Loucy (cell line): ENCODE measurements at regions not wholly inside any gene's neighbourhood (a gene's known extent, or its start where the extent isn't known, plus 50 kb on each side); places are given as distances from the start of the nearest gene placed in this dataset.
"Not testable (repeated sequence)": the region's sequence is repeated elsewhere in the genome, so short reads cannot be mapped to it uniquely, and the experiment has no call there.

Experiments used
- H2AFZ ChIP-seq: fragments of 200-600 bp; sonication (generic); 2 replicates; pipeline ENCODE4 v1.6.0; 2016; ENCODE audit warnings: antibody characterized with exemption, mild to moderate bottlenecking, low read length, moderate library complexity
- H3F3A ChIP-seq: fragments of 200-600 bp; 2 replicates; pipeline ENCODE4 v1.6.0; 2016; ENCODE audit warnings: antibody characterized with exemption, low read depth, mild to moderate bottlenecking
- H3K27me3 ChIP-seq: fragments of 200-600 bp; sonication (generic); 2 replicates; pipeline ENCODE4 v1.6.1; 2014; ENCODE audit warnings: low read length, mild to moderate bottlenecking; ENCODE audit not compliant: insufficient read depth, poor library complexity, severe bottlenecking
- H3K36me3 ChIP-seq: fragments of 200-600 bp; sonication (generic); 2 replicates; pipeline ENCODE4 v1.6.1; 2016; ENCODE audit warnings: low read length; ENCODE audit not compliant: insufficient read depth
- H3K4me1 ChIP-seq: fragments of 200-600 bp; sonication (generic); 2 replicates; pipeline ENCODE4 v1.5.1; 2014; ENCODE audit warnings: low read length, mild to moderate bottlenecking; ENCODE audit not compliant: insufficient read depth, poor library complexity, severe bottlenecking
- H3K4me2 ChIP-seq: fragments of 200-600 bp; sonication (generic); 2 replicates; pipeline ENCODE4 v1.6.0; 2014; ENCODE audit warnings: antibody characterized with exemption, low read length, low read depth, mild to moderate bottlenecking; ENCODE audit not compliant: poor library complexity, severe bottlenecking
- H3K4me3 ChIP-seq: fragments of 200-600 bp; sonication (generic); 2 replicates; pipeline ENCODE4 v1.5.1; 2014; ENCODE audit warnings: low read length, mild to moderate bottlenecking, mixed read lengths; ENCODE audit not compliant: poor library complexity, severe bottlenecking
- H3K79me2 ChIP-seq: fragments of 200-600 bp; sonication (generic); 2 replicates; pipeline ENCODE4 v1.6.1; 2014; ENCODE audit warnings: low read length; ENCODE audit not compliant: insufficient read depth
- H3K9ac ChIP-seq: fragments of 200-600 bp; sonication (generic); 2 replicates; pipeline ENCODE4 v1.6.0; 2014; ENCODE audit warnings: mild to moderate bottlenecking, low read depth, low read length, moderate library complexity; ENCODE audit not compliant: poor library complexity, severe bottlenecking
- H3K9me2 ChIP-seq: fragments of 200-600 bp; sonication (generic); replicated peaks from 2 replicates; pipeline ENCODE4 v1.6.1; 2016; ENCODE audit warnings: low read depth, low read length, mixed read lengths
- H3K9me3 ChIP-seq: fragments of 200-600 bp; sonication (generic); 2 replicates; pipeline ENCODE4 v1.6.1; 2014; ENCODE audit warnings: mild to moderate bottlenecking, antibody characterized with exemption, low read length, low read depth; ENCODE audit not compliant: insufficient read depth
- H4K20me1 ChIP-seq: fragments of 200-600 bp; sonication (generic); 2 replicates; pipeline ENCODE4 v1.6.0; 2014; ENCODE audit warnings: antibody characterized with exemption, low read length, mild to moderate bottlenecking; ENCODE audit not compliant: insufficient read depth, poor library complexity, severe bottlenecking
- EZH2phosphoT487 ChIP-seq: fragments of 200-600 bp; IDR thresholded peaks from 2 replicates; pipeline ENCODE4 v1.6.1; 2018; ENCODE audit warnings: antibody characterized with exemption, mild to moderate bottlenecking, moderate library complexity, borderline replicate concordance
- TF ChIP-seq, protein P1 (sequence below): fragments of 200-600 bp; sonication (generic); conservative IDR thresholded peaks from 2 replicates; pipeline ENCODE4 v1.5.1; 2014; ENCODE audit warnings: mild to moderate bottlenecking, antibody characterized with exemption, low read length

- not testable (repeated sequence) for H4K20me1 ChIP-seq, H3F3A ChIP-seq, H3K4me2 ChIP-seq, H3K27me3 ChIP-seq, H3K9me2 ChIP-seq, H3K9ac ChIP-seq, H3K9me3 ChIP-seq, H3K79me2 ChIP-seq, H3K36me3 ChIP-seq, H2AFZ ChIP-seq, H3K4me3 ChIP-seq
- peaks cover 32% of the 10 kb centered on the region for H3K4me1 ChIP-seq
Observed at GRCh38 chrX:150232222-150232621, 130.9 kb upstream of the MAMLD1 start.

GRCh38 chrX:150234126-150234525 lies 129.0 kb upstream of the MAMLD1 start:
- no peaks in the 10 kb centered on the region for H3K27me3 ChIP-seq
- H3K36me3 ChIP-seq, result no peaks in the 10 kb centered on the region
- H4K20me1 ChIP-seq, result no peaks in the 10 kb centered on the region
- H3K9me3 ChIP-seq, result no peaks in the 10 kb centered on the region
- no peaks in the 10 kb centered on the region for H3K79me2 ChIP-seq
- no peak overlapping the region for H3K4me3 ChIP-seq
- H3K4me1 ChIP-seq, result peaks cover 14% of the 10 kb centered on the region
- TF ChIP-seq, protein P1, sequence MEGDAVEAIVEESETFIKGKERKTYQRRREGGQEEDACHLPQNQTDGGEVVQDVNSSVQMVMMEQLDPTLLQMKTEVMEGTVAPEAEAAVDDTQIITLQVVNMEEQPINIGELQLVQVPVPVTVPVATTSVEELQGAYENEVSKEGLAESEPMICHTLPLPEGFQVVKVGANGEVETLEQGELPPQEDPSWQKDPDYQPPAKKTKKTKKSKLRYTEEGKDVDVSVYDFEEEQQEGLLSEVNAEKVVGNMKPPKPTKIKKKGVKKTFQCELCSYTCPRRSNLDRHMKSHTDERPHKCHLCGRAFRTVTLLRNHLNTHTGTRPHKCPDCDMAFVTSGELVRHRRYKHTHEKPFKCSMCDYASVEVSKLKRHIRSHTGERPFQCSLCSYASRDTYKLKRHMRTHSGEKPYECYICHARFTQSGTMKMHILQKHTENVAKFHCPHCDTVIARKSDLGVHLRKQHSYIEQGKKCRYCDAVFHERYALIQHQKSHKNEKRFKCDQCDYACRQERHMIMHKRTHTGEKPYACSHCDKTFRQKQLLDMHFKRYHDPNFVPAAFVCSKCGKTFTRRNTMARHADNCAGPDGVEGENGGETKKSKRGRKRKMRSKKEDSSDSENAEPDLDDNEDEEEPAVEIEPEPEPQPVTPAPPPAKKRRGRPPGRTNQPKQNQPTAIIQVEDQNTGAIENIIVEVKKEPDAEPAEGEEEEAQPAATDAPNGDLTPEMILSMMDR, result no peak
- TF ChIP-seq EZH2phosphoT487, result no peak
- H3K4me2 ChIP-seq, result no peak overlapping the region
- no peaks in the 10 kb centered on the region for H3K9me2 ChIP-seq
- no peaks in the 10 kb centered on the region for H3F3A ChIP-seq
- no peak overlapping the region for H2AFZ ChIP-seq
- no peak overlapping the region for H3K9ac ChIP-seq

GRCh38 chrX:150236327-150236726 lies 126.8 kb upstream of the MAMLD1 start:
- Histone ChIP-seq H3F3A (no peaks in the 10 kb centered on the region), H4K20me1 (no peaks in the 10 kb centered on the region), H3K36me3 (no peaks in the 10 kb centered on the region), H3K9me3 (no peaks in the 10 kb centered on the region), H3K27me3 (no peaks in the 10 kb centered on the region), H3K9ac (no peak overlapping the region), H2AFZ (no peak overlapping the region), H3K4me2 (no peak overlapping the region), H3K4me3 (no peak overlapping the region), H3K79me2 (no peaks in the 10 kb centered on the region), H3K9me2 (no peaks in the 10 kb centered on the region), H3K4me1 (peaks cover under 1% of the 10 kb centered on the region)
- TF ChIP-seq EZH2phosphoT487, result no peak
- TF ChIP-seq, protein P1, result no peak

DNA sequence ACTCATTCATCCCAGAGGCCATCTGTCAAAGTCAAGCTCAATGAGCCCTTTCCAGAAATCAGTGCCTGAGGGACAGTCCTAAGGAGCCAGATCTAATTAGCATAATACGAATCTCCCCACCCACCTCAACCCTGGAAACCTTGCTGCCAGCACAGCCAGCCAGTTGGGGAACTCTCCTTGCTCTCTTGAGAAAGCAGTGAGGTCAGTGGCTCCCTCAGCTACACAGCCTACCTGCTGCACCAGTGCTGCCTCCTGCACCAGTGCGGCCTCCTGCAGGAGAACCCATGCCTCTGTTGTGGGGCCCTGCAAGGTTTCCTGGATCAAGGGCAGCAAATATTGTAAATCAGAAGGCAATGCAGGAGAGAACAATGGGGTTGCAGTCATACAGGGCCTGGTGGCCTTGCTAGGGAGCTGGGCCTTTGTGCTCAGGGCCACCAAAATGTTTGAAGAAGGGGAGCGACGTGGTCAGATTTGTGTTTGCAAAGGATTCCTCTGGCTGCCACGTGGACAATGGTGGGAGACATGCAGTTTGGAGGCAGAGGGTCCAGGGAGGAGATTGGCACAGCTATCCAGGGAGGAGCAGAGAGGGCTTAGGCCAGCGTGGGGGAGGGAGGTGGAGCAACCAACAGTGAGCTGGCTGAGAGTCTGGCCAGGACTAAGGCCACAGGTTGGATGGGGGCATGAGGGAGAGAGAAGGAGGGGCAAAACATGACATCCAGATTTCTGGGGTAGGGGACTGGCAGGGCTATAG lies 124.3 kb upstream of the MAMLD1 start:
- H4K20me1 ChIP-seq, result no peaks in the 10 kb centered on the region
- H3K9me3 ChIP-seq, result no peaks in the 10 kb centered on the region
- H3K27me3 ChIP-seq, result no peaks in the 10 kb centered on the region
- H3K4me3 ChIP-seq, result no peak overlapping the region
- no peak overlapping the region for H3K9ac ChIP-seq
- H3K79me2 ChIP-seq, result no peaks in the 10 kb centered on the region
- H3K4me2 ChIP-seq, result no peak overlapping the region
- no peak overlapping the region for H2AFZ ChIP-seq
- no peaks in the 10 kb centered on the region for H3F3A ChIP-seq
- H3K4me1 ChIP-seq, result no peaks in the 10 kb centered on the region
- H3K36me3 ChIP-seq, result no peaks in the 10 kb centered on the region
- H3K9me2 ChIP-seq, result no peaks in the 10 kb centered on the region
- no peak for TF ChIP-seq EZH2phosphoT487
- TF ChIP-seq, protein P1, result no peak
